Activated naive CD4-positive, alpha-beta T cell treated with anti-CD3 and anti-CD28 coated beads for 36 hours (primary cell): ENCODE measurements at regions not wholly inside any gene's neighbourhood (a gene's known extent, or its start where the extent isn't known, plus 50 kb on each side); places are given as distances from the start of the nearest gene placed in this dataset.

Experiments
- CTCF ChIA-PET: fragments of 350-600 bp; sonication (Branson Sonifier 250); formaldehyde crosslinking; loops from one replicate; lab custom pipeline; 2021; ENCODE audit warnings: antibody characterized with exemption; lab: Charles Lee
- DNase-seq: peaks from one replicate; pipeline ENCODE4 v3.0.0-alpha.2; 2020
- H3K27ac Mint-ChIP-seq: one replicate; pipeline ENCODE4 v1.8.0; 2021; ENCODE audit warnings: mild to moderate bottlenecking, mixed read lengths
- H3K27me3 Mint-ChIP-seq: one replicate; pipeline ENCODE4 v1.8.0; 2021; ENCODE audit warnings: low read depth, mixed read lengths
- H3K36me3 Mint-ChIP-seq: one replicate; pipeline ENCODE4 v1.8.0; 2021; ENCODE audit warnings: low read depth, mixed read lengths
- H3K4me1 Mint-ChIP-seq: one replicate; pipeline ENCODE4 v1.8.0; 2021; ENCODE audit warnings: low read depth, mixed read lengths
- H3K4me3 Mint-ChIP-seq: one replicate; pipeline ENCODE4 v1.8.0; 2021; ENCODE audit warnings: mild to moderate bottlenecking, moderate library complexity, mixed read lengths
- H3K9me3 Mint-ChIP-seq: one replicate; pipeline ENCODE4 v1.8.0; 2021; ENCODE audit warnings: mixed read lengths
- intact Hi-C: fragments of 100-400 bp; cut with micrococcal nuclease; formaldehyde crosslinking; loops from one replicate; pipeline ENCODE4 v1.15.1; 2023

DNA sequence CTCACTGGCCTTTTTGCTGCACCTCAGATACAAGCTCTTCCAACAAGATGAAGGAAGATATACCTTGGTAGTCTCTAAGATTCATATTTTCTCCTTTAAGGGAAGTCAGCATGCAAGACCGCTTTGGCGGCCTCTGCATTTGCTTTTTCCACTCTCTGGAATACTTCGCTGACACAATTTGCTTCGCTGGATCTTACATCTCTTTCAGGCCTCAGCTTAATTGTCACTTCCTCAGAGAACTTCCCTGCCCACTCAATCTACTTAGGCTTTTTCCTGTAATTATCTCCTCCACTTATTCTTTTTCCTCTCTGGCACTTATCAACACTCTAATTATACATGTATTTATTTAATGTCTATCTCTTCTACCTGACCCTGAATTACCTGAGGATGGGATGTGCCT lies 1131.1 kb upstream of the WWC1 start:
- no peak overlapping the region for H3K4me3 Mint-ChIP-seq
- no peak overlapping the region for H3K27ac Mint-ChIP-seq
- DNase-seq, result no peak
- H3K9me3 Mint-ChIP-seq, result peaks cover 3% of the 10 kb centered on the region
- intact Hi-C loops, result no loop called here
- no peaks in the 10 kb centered on the region for H3K36me3 Mint-ChIP-seq
- H3K4me1 Mint-ChIP-seq, result no peaks in the 10 kb centered on the region
- CTCF ChIA-PET, result no interaction called here
- H3K27me3 Mint-ChIP-seq, result no peaks in the 10 kb centered on the region

DNA sequence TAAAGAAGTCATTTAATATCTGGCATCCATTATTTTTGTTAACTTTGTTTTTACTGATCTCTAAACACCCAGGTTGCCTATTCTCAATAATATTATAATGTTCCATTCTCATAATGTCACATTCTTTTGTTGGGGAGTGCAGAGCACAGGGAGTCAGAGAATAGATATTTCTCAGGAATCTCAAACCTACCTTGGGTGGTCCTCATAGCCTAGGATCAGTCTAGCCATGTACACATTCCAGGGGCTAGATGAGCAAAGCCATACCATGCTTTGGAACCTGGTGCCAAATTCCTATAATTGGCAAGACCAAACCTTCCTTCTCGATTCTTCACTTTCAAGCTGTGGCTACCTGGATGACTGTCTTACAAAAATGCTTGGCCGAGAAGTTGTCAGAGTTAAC lies 1124.7 kb upstream of the WWC1 start:
- Mint-ChIP-seq H3K4me3 (no peak overlapping the region), H3K4me1 (no peaks in the 10 kb centered on the region), H3K27me3 (no peaks in the 10 kb centered on the region), H3K9me3 (peaks cover 3% of the 10 kb centered on the region), H3K27ac (no peak overlapping the region), H3K36me3 (no peaks in the 10 kb centered on the region)
- intact Hi-C loops, result no loop called here
- no peak for DNase-seq
- CTCF ChIA-PET, result no interaction called here

DNA sequence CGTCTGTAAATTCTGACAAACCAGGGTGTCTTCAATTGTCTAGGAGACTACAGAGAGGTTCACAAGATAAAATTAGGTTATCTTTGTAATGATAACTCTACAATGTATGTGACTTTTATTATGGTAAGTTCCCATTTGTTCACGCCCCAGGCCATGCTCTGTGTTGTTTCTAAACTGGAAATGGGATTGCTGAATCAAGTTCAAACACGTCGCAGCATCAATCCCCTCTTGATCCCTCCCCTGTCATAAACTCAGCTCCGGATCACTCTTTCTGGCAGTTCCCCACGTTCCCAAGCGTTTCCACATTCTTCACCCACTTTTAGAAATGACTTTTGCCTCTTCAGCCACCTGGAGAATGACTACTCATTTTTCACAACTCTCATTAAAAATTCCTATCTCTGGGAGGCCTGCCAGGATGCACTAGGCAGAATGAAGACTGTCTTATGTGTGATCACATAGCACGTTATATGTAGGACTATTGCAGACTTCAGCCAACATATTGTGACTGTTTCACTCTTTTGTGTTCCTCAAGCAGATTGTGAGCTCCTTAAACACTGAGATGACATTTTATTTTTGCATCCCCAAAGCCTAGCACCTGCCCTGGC lies 1124.2 kb upstream of the WWC1 start:
- intact Hi-C loops, result no loop called here
- peaks cover 3% of the 10 kb centered on the region for H3K9me3 Mint-ChIP-seq
- H3K4me1 Mint-ChIP-seq, result no peaks in the 10 kb centered on the region
- H3K4me3 Mint-ChIP-seq, result no peak overlapping the region
- no peak for DNase-seq
- CTCF ChIA-PET, result no interaction called here
- no peaks in the 10 kb centered on the region for H3K27me3 Mint-ChIP-seq
- no peaks in the 10 kb centered on the region for H3K36me3 Mint-ChIP-seq
- no peak overlapping the region for H3K27ac Mint-ChIP-seq

DNA sequence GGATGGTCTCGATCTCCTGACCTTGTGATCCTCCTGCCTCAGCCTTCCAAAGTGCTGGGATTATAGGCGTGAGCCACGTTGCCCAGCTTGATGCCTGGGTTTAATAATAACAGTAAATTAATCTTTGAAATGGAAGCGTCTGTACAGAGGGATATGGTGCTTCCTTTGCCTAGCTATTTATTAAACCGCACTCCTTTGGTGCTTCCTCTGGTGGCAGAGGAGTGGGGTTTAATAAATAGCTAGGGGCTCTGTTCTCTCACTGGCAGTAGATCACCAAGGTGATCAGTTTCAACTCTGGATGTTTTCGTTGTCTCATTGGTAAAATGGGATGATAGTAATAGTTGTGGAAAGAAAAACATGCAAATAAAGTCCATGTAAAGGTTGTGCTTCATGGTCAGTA lies 1122.5 kb upstream of the WWC1 start:
- Mint-ChIP-seq H3K27ac (no peak overlapping the region), H3K36me3 (no peaks in the 10 kb centered on the region), H3K9me3 (peaks cover 5% of the 10 kb centered on the region), H3K27me3 (no peaks in the 10 kb centered on the region), H3K4me3 (no peak overlapping the region), H3K4me1 (no peaks in the 10 kb centered on the region)
- CTCF ChIA-PET, result no interaction called here
- intact Hi-C loops, result no loop called here
- no peak for DNase-seq

DNA sequence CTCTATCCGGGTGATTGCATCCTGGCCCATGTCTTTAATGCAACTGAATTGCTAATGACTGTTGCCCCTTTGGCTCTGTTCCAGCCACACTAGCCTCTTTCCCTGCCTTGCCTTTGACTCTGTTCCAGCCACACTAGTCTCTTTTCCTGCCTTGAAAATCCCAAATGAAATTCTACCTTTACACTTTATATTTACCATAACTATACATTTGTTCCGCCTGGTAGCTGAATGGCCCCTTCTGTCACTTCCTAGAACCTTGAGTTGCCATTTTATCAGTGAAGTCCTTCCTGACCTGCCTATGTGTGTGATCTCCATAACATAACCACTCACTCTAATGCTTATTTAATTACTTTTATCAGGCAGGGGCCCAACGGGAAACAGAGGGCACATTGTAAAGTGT lies 1120.4 kb upstream of the WWC1 start:
- no peaks in the 10 kb centered on the region for H3K36me3 Mint-ChIP-seq
- no peaks in the 10 kb centered on the region for H3K4me1 Mint-ChIP-seq
- no peak for DNase-seq
- no peak overlapping the region for H3K4me3 Mint-ChIP-seq
- H3K9me3 Mint-ChIP-seq, result peaks cover 8% of the 10 kb centered on the region
- no peaks in the 10 kb centered on the region for H3K27me3 Mint-ChIP-seq
- CTCF ChIA-PET, result no interaction called here
- no peak overlapping the region for H3K27ac Mint-ChIP-seq
- intact Hi-C loops, result no loop called here

DNA sequence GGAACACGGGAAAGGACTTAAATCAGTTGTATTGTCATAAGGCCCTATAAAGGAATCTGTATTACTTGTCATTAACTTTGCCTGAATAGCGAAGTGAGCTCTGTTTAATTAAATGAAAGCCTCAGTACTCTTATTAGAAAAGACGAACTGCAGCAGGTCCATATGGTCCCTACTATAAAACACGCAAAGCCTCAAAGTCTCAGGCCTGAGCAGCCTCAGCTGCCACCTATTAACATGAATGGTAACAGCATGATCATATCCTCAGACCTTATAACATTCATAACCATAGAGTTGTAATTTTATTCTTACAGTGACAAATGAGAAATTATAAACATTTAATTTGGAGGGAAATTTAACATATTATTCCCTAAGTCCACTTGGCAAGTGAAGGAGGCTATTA lies 1113.7 kb upstream of the WWC1 start:
- peaks cover 5% of the 10 kb centered on the region for H3K9me3 Mint-ChIP-seq
- H3K27ac Mint-ChIP-seq, result no peak overlapping the region
- CTCF ChIA-PET, result no interaction called here
- H3K36me3 Mint-ChIP-seq, result no peaks in the 10 kb centered on the region
- H3K4me1 Mint-ChIP-seq, result no peaks in the 10 kb centered on the region
- intact Hi-C loops, result no loop called here
- no peaks in the 10 kb centered on the region for H3K27me3 Mint-ChIP-seq
- no peak for DNase-seq
- no peak overlapping the region for H3K4me3 Mint-ChIP-seq

DNA sequence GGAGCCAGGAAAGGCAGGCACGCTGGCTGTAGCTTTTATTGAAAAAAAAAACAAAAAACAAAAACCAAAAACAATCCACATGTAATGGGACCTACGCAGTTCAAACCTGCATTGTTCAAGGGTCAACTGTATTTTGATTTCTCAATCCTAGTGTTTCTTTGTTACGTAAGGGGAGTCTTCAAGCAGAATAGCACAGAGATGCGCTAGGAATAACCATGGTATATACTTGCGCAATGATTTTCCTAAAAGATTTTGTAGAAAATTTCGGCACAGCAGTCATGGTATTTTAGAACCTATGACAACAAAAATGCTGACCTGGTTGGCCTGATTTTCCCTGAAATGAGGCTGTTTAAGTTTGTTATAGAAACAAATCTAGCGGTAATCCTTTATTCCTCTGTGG lies 1110.5 kb upstream of the WWC1 start:
- Mint-ChIP-seq H3K27ac (no peak overlapping the region), H3K9me3 (no peaks in the 10 kb centered on the region), H3K4me3 (no peak overlapping the region), H3K36me3 (no peaks in the 10 kb centered on the region), H3K4me1 (no peaks in the 10 kb centered on the region), H3K27me3 (no peaks in the 10 kb centered on the region)
- no peak for DNase-seq
- CTCF ChIA-PET, result no interaction called here
- intact Hi-C loops, result no loop called here

DNA sequence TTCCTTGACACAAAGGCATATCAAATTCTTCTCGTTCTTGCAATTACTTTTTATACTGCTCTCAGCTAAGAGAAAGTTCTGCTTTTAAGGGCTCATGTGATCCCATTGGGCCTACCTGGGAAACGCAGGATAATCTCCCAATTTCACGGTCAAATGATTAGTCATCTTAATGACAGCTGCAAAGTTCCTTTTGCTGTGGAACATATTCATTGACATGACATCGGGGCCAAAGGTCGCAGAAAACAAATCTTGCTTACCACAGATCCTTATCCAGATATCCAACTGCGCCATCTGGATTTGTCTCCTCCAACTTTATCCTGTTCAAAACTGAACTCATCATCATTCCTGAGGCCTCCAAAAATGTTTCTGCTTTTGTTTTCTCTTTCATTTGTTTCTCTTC lies 1085.6 kb upstream of the WWC1 start:
- Mint-ChIP-seq H3K36me3 (no peaks in the 10 kb centered on the region), H3K27ac (no peak overlapping the region), H3K4me3 (no peak overlapping the region), H3K9me3 (no peaks in the 10 kb centered on the region), H3K27me3 (no peaks in the 10 kb centered on the region), H3K4me1 (no peaks in the 10 kb centered on the region)
- CTCF ChIA-PET, result no interaction called here
- no peak for DNase-seq
- intact Hi-C loops, result no loop called here

DNA sequence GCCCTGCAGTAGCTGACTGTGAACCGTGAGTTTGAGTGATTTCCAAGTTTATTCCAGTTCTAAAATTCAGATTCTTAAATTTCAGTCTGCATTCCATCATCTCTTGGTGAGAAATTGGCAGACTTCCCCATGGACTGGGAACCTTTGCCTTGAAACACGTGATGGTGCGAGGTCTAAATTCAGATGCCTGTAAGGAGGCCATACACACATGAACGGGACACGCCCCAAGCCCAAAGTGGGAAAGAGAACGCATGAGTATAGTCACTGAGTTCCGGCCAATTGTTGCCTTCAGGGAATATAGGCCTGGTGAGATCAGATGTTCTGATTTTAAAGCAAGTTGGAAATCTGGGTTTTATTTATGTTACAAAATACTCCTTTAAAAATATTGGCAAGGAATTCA lies 1084.4 kb upstream of the WWC1 start:
- no peak overlapping the region for H3K4me3 Mint-ChIP-seq
- intact Hi-C loops, result no loop called here
- no peaks in the 10 kb centered on the region for H3K36me3 Mint-ChIP-seq
- no peaks in the 10 kb centered on the region for H3K9me3 Mint-ChIP-seq
- no peaks in the 10 kb centered on the region for H3K27me3 Mint-ChIP-seq
- DNase-seq, result no peak
- H3K4me1 Mint-ChIP-seq, result no peaks in the 10 kb centered on the region
- CTCF ChIA-PET, result no interaction called here
- no peak overlapping the region for H3K27ac Mint-ChIP-seq

DNA sequence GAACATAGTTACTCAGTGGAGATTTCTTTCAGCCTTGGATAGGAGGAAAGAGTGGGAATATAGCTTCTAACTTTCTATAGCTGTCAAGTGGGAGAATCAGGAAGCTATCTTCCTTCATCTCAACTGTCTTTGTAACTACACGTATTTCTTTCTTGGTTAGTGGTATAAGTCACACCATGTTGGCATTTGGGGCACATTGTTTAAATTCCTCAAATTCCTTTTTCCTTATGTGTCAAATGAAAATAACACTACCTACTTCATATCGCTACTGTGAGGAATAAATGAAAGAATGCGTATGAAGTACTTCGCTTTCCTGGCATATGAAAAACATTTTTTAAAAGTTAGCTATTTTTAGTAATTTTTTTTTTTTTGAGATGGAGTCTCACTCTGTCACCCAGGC lies 1082.5 kb upstream of the WWC1 start:
- no peaks in the 10 kb centered on the region for H3K27me3 Mint-ChIP-seq
- H3K9me3 Mint-ChIP-seq, result no peaks in the 10 kb centered on the region
- no peak for DNase-seq
- no peaks in the 10 kb centered on the region for H3K36me3 Mint-ChIP-seq
- intact Hi-C loops, result no loop called here
- no peaks in the 10 kb centered on the region for H3K4me1 Mint-ChIP-seq
- CTCF ChIA-PET, result no interaction called here
- no peak overlapping the region for H3K4me3 Mint-ChIP-seq
- H3K27ac Mint-ChIP-seq, result no peak overlapping the region

DNA sequence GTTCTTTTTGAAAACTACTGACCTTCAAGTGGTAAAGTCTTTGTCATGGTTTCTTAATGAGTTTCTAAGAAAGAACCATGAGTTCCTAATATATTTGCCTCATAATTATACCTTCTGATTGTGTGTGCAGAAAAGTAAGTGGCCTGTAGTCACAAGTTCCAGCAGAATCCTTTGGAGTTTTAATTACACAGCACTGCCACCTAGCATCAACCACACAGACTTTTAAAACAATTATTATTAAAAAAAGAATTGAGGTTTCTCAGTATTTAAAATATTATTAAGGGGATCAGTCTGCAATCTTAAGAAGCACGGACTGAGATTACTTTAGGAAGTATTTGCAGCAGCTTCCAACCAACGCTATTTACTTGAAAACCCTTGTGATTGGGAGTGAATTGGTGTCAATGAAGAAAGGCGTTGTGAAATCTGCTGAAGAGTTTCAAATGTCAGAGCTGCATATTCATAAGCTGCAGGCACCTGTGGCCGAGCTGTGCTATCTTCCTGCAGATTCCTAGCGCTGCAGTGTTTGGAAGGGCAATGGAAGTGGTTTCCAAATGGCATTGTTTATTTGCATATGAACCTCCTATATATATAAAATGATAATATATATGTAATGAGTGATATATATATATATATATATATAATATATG lies 1074.2 kb upstream of the WWC1 start:
- H3K4me1 Mint-ChIP-seq, result no peaks in the 10 kb centered on the region
- no peaks in the 10 kb centered on the region for H3K9me3 Mint-ChIP-seq
- DNase-seq, result no peak
- no peak overlapping the region for H3K27ac Mint-ChIP-seq
- no peaks in the 10 kb centered on the region for H3K27me3 Mint-ChIP-seq
- no peak overlapping the region for H3K4me3 Mint-ChIP-seq
- CTCF ChIA-PET, result no interaction called here
- intact Hi-C loops, result no loop called here
- no peaks in the 10 kb centered on the region for H3K36me3 Mint-ChIP-seq

DNA sequence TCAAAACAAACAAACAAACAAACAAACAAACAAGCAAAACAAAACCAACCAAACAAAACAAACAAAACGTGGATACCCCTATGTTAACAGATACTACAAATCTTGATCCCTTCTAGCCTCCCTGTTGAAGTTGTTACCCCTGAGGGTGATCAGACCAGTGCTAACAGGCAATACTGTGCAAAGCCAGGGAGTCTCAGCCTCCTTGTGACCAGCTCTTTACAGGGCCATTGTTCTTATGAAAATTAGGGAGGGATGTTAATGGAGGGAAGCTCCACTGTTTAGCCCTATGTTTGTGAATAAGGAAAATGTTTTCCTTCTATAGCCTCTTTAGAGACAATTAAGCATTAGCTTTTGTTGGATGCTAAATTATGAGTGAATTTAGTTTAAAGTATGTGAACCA lies 1072.1 kb upstream of the WWC1 start:
- Mint-ChIP-seq H3K27ac (no peak overlapping the region), H3K36me3 (no peaks in the 10 kb centered on the region), H3K4me1 (no peaks in the 10 kb centered on the region), H3K27me3 (no peaks in the 10 kb centered on the region), H3K4me3 (no peak overlapping the region), H3K9me3 (peaks cover 5% of the 10 kb centered on the region)
- DNase-seq, result no peak
- intact Hi-C loops, result no loop called here
- CTCF ChIA-PET, result no interaction called here

DNA sequence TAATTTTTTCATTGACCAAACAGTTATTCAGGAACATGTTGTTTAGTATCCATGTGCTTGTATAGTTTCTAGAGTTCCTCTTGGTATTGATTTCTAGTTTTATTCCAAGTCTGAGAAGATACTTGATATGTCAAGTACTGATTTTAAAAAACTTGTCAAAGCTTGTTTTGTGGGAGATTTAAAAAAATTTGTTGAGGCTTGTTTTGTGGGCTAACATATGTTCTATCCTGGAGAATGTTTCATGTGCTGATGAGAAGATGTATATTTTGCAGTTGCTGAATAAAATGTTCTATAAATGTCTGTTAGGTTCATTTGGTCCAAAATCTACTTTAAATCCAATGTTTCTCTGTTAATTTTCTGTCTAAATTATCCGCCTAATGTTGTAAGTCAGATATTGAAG lies 1065.1 kb upstream of the WWC1 start:
- Mint-ChIP-seq H3K27me3 (no peaks in the 10 kb centered on the region), H3K27ac (no peak overlapping the region), H3K4me1 (no peaks in the 10 kb centered on the region), H3K36me3 (no peaks in the 10 kb centered on the region), H3K4me3 (no peak overlapping the region), H3K9me3 (peaks cover 13% of the 10 kb centered on the region)
- intact Hi-C loops, result no loop called here
- no peak for DNase-seq
- CTCF ChIA-PET, result no interaction called here
